A549 (cell line): ENCODE measurements at regions not wholly inside any gene's neighbourhood (a gene's known extent, or its start where the extent isn't known, plus 50 kb on each side); places are given as distances from the start of the nearest gene placed in this dataset.

Experiments used
- CTCF ChIP-seq: fragments of >200 bp; sonication (Bioruptor Twin); formaldehyde crosslinking; IDR thresholded peaks from 3 replicates; pipeline ENCODE4 v1.5.1; 2016
- JUN ChIP-seq, 2 experiments: fragments of >200 bp; sonication (Bioruptor Twin); formaldehyde crosslinking; IDR thresholded peaks; 2 replicates in 1 of 2; 3 replicates in 1 of 2; pipeline ENCODE4 v1.6.1; 2016 to 2017
- PHF8 ChIP-seq: fragments of 200-600 bp; sonication (generic); IDR thresholded peaks from 2 replicates; pipeline ENCODE4 v1.6.1; 2016; ENCODE audit warnings: low read depth, mild to moderate bottlenecking, antibody characterized with exemption, moderate library complexity, borderline replicate concordance
- RNF2 ChIP-seq: fragments of 200-600 bp; sonication (generic); IDR thresholded peaks from 2 replicates; pipeline ENCODE4 v1.6.1; 2016; ENCODE audit warnings: low read depth, mild to moderate bottlenecking, antibody characterized with exemption, moderate library complexity, borderline replicate concordance
- SMC3 ChIP-seq: fragments of >200 bp; sonication (Bioruptor Twin); formaldehyde crosslinking; IDR thresholded peaks from 3 replicates; pipeline ENCODE4 v1.6.1; 2018; ENCODE audit warnings: inconsistent platforms
- TF ChIP-seq, protein P1 (sequence below): fragments of 200-600 bp; sonication (generic); IDR thresholded peaks from 2 replicates; pipeline ENCODE4 v1.6.1; 2016; ENCODE audit warnings: antibody characterized with exemption, mild to moderate bottlenecking, moderate library complexity

GRCh38 chr7:92916770-92917224 is 80.4 kb upstream of the CDK6 start:
- TF ChIP-seq SMC3 (no peak), CTCF (no peak), RNF2 (no peak), JUN (IDR thresholded peaks at IDR 0.05) (no peak), PHF8 (no peak)
- TF ChIP-seq, protein P1, sequence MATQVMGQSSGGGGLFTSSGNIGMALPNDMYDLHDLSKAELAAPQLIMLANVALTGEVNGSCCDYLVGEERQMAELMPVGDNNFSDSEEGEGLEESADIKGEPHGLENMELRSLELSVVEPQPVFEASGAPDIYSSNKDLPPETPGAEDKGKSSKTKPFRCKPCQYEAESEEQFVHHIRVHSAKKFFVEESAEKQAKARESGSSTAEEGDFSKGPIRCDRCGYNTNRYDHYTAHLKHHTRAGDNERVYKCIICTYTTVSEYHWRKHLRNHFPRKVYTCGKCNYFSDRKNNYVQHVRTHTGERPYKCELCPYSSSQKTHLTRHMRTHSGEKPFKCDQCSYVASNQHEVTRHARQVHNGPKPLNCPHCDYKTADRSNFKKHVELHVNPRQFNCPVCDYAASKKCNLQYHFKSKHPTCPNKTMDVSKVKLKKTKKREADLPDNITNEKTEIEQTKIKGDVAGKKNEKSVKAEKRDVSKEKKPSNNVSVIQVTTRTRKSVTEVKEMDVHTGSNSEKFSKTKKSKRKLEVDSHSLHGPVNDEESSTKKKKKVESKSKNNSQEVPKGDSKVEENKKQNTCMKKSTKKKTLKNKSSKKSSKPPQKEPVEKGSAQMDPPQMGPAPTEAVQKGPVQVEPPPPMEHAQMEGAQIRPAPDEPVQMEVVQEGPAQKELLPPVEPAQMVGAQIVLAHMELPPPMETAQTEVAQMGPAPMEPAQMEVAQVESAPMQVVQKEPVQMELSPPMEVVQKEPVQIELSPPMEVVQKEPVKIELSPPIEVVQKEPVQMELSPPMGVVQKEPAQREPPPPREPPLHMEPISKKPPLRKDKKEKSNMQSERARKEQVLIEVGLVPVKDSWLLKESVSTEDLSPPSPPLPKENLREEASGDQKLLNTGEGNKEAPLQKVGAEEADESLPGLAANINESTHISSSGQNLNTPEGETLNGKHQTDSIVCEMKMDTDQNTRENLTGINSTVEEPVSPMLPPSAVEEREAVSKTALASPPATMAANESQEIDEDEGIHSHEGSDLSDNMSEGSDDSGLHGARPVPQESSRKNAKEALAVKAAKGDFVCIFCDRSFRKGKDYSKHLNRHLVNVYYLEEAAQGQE = no peak
